ENCODE measurements at regions not wholly inside any gene's neighbourhood (a gene's known extent, or its start where the extent isn't known, plus 50 kb on each side); places are given as distances from the start of the nearest gene placed in this dataset.

- no peak for DNase-seq
These were observed 157.0 kb downstream of the COPRS start for GRCh38 chr17:31702041-31702440.

- no peak for DNase-seq
These were observed 158.1 kb downstream of the COPRS start for GRCh38 chr17:31700973-31701372.

DNA sequence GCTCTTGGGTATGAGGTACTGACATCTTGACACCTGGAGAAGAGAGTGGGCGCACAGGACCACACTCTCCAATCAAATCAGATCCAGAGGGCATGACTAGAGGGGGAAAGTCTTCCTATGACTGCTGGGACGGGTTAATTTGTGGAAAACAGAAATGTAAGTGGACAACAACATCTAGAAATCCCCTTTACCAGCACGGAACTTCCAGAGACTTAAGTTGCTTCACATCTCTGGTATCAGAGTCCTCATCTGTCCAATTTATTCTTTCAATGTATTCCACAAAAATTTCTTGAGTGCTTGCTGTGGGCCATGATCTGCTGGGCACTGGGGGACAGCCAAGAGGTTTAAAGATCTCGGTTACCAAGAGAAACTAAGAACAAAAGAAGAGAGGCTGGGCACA is 159.2 kb downstream of the COPRS start:
- no peak for DNase-seq

- DNase-seq = no peak
These were observed 159.8 kb downstream of the COPRS start for GRCh38 chr17:31699281-31699680.

GRCh38 chr17:31698751-31699150 is 160.3 kb downstream of the COPRS start:
- no peak for DNase-seq

DNA sequence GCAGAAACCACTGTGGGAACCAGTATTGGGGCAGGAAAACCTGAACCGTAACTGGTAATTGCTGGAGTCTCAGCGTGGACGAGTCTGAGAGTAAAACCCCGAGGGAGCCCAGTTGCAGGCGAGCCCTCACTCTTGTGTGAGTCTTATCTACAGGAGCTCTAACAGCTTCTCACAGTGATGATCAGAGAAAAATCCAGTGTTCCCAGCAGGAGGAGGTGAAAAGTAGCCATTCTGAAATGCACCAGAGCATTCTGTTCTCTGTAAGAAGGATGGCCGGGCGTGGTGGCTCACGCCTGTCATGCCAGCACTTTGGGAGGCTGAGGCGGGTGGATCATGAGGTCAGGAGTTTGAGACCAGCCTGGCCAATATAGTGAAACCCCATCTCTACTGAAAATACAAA is 161.2 kb downstream of the COPRS start:
- no peak for DNase-seq

GRCh38 chr17:31696703-31697325 is 162.2 kb downstream of the COPRS start:
- no peak for DNase-seq

DNA sequence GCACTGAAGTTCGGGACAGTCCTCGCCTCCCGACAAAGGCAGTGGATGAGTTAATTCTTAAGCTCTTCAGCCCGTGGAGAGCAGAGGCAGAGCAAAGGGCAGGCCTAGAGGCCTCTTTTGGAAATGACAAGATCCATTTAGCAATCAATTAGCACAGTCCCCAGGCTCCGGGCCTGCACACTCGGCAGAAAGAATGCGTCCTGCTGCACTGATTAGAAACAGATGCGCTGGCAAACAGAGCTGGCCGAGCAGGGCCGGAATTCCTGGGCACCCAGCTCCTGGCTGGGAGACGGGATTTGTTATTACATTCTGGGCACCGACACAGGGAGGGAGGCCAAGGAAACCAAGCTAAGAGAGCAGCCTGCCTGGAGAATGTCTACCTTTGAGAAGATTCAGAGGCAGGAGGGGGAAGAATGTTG is 162.9 kb downstream of the COPRS start:
- no peak for DNase-seq

DNA sequence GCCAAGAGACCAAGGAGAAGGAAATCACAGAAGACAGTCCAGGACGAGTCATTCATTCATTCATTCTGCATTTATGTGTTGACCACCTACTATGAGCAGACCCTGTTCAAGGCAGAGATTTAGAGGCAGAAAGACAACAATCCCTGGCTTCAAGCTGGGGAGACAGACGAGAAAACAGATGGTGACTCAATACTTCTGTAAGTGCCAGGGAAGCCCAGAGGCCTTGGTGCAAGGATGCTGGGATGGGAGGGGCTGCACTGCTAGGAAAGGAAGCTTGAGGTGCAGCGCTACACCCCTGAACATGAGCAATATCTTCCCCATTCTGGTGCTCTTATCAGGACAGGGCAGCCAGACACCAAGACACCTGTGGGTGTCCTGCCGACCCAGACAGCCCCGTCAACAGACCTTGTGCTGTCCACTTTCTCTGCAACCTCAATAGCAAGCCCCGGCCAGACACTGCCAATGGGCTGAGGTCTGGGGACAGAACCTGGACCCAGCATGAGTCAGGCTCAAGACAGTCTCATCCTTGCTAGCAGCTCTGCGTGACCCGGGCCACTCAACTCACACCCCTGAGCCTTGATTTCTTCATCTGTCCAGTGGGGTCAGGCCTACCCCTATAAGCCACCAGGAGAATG is 163.5 kb downstream of the COPRS start:
- DNase-seq = peak; percentile 10

- DNase-seq = no peak
These were observed 165.4 kb downstream of the COPRS start for GRCh38 chr17:31693433-31694220.

- no peak for DNase-seq
These were observed 166.4 kb downstream of the COPRS start for GRCh38 chr17:31692632-31693031.

DNA sequence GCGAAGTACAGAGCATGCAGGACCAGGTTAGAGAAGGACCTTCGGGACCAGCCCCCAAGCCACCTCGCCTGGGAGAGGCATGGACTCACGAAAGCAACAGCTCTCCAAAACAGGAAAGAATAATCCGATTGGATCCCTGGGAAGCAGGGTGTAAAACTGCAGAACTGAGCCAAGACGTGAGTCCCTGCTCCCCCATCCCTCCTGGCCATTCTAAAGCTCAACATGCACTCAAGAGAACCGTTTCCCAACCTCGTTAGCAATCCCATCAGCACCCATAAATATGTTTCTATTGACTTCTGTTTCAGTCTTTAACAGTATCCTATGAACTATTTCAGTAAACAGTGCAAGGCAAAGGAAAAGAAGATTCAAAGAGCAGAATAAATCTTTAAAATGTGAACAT is 167.0 kb downstream of the COPRS start:
- DNase-seq = no peak

DNA sequence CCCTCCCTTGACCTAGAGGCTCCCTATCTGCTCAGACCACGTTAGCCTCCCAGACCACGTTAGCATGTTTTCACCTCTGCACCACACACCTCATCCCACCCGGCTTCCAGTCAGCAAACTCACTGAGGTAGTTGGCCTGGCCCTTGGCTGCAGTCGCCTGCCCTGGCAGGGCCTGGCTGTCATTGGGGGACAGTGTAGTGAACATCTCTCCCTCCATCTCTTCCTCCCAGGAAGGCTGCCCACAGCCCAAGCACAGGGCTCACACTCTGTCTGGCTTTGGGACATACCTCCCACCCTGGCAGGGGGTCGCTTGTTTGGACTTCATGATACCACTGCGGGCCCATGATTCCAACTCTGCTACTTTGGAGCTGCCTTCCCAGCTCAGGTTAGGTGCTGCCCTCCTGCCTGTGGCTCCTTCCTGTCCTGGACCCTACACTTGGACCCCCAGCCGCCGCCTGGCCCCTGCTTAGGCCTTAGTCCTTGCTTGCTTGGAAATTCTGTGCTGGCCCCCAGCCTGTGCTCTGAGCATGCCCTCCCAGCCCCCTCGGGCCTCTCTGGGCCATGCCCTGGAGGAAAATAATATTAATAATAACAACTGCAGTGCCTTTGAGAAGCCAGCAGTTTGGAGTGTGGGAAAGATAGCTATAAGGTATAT is 167.7 kb downstream of the COPRS start:
- DNase-seq = no peak

GRCh38 chr17:31690151-31690551 is 168.9 kb downstream of the COPRS start:
- DNase-seq = no peak

DNA sequence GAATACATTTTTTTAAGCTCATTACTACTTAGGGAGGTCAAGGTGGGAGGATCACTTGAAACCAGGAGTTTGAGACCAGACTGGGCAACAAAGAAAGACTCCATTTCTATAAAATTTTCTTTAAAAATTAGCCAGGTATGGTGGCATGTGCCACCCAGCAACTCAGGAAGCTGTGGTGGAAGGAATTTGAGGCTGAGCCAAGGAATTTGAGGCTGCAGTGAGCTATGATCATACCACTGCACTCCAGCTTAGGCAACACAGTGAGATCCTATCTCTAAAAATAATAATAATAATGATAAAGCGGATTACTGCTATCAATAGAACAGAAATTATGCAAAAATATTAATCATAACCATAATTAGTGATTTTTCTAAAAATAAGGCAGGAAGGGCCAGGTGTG is 170.3 kb downstream of the COPRS start:
- no peak for DNase-seq

GRCh38 chr17:31687505-31688126 is 171.4 kb downstream of the COPRS start:
- no peak for DNase-seq

DNA sequence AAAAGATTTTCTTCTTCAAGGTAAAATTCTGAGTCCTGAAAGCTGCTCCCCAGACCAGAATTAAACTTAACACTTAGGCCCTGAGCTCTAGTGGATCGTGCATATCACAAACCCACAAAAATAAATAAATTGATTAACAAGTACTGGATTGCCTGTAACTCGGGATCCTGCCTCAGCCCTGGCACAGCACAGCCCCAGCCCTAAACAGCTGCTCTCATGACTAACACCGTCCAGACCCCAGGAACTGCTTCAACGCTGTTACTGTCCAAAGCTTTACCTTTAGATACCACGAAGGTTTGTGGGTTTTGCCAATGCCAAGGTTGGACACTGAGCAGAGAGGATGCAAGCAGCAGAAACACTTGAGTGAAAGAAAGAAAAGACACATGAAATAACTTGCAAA is 172.5 kb downstream of the COPRS start:
- no peak for DNase-seq

DNA sequence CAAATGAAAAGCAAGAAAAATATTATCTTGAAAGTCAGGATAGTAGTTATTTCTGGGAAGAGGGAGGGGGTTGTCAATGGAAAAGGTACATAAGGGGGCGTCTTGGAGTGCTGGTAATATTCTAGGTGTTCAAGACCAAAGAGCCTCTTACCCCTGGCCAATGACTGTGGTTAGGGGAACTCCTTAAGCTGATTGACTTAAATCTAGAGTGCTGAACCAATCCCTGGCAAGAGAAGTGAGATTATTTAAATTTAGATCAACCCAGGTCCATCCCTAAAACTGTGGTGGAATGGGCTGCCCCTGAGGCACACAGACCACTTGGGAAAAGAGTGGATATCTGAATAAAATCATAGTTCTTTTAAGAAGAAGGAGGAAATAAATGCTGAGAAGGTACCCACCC is 174.1 kb downstream of the COPRS start:
- DNase-seq = no peak

DNA sequence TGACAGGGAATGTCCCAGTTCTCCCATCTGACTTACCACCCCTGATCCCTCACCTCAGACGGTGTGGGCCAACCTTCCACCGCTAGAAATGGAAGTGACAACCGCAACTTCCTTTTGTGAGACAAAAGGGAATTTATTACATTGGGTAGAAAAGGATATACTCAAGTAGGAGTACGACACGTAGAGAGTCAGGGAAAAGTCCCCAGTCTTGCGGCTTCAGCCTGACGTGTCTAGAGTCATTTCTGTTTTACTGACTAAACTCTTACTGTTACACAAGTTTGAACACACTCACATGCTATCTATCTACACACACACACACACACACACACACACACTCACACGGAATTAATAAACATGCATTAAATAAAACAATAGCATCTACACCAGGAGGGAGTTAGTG is 178.9 kb downstream of the COPRS start:
- DNase-seq = no peak

- DNase-seq = no peak
These were observed 179.4 kb downstream of the COPRS start for GRCh38 chr17:31679667-31680066.

DNA sequence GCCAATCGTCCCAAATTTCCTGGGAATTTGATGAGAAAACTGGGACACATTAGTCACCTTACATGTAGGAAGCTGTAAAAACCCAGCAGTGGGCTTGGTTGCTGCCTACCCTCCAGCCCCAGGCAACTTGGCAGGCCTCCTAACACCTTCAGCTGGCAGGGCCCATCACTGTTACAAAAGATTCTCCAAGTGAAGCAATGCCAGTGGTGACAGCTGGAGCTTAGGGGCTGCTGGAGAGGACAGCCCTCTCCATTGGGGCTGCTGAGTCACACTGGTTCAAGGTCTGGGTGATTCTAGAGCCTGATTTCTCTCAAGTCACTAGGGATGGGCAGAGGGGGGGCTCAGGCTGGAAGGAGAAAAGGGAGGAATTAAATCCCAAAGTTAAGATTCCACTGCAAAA is 180.6 kb downstream of the COPRS start:
- DNase-seq = no peak

- DNase-seq = no peak
These were observed 181.4 kb downstream of the COPRS start for GRCh38 chr17:31677681-31678080.

- no peak for DNase-seq
These were observed 182.0 kb downstream of the COPRS start for GRCh38 chr17:31677036-31677435.
